ENCODE measurements at regions not wholly inside any gene's neighbourhood (a gene's known extent, or its start where the extent isn't known, plus 50 kb on each side); places are given as distances from the start of the nearest gene placed in this dataset.

DNA sequence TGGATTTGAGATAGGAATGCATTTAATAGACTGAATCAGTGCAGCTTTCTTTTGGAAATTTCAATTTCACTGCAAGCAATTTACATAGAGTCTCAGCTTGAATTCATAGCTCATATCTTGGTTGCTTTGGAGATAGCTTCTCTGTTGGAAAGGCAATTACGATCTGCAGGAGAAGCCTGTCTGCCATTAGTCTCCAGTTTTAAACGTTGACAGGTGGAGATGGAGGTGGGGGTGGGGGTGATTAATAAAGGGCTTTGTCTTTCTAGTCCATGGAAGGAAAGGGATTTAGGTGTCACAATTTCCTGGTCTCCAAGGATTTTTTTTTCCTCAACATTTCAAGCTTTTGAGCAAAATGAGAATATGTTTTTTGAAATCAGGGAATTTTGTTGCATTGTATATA lies 184.7 kb downstream of the CARTPT start:
- H3K4me3 ChIP-seq (ENCODE audit: low read depth, low read length) = no peak overlapping the region
- TF ChIP-seq, protein P1, sequence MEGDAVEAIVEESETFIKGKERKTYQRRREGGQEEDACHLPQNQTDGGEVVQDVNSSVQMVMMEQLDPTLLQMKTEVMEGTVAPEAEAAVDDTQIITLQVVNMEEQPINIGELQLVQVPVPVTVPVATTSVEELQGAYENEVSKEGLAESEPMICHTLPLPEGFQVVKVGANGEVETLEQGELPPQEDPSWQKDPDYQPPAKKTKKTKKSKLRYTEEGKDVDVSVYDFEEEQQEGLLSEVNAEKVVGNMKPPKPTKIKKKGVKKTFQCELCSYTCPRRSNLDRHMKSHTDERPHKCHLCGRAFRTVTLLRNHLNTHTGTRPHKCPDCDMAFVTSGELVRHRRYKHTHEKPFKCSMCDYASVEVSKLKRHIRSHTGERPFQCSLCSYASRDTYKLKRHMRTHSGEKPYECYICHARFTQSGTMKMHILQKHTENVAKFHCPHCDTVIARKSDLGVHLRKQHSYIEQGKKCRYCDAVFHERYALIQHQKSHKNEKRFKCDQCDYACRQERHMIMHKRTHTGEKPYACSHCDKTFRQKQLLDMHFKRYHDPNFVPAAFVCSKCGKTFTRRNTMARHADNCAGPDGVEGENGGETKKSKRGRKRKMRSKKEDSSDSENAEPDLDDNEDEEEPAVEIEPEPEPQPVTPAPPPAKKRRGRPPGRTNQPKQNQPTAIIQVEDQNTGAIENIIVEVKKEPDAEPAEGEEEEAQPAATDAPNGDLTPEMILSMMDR (IDR thresholded peaks at IDR 0.05; ENCODE audit: low read depth, low read length) = no peak

DNA sequence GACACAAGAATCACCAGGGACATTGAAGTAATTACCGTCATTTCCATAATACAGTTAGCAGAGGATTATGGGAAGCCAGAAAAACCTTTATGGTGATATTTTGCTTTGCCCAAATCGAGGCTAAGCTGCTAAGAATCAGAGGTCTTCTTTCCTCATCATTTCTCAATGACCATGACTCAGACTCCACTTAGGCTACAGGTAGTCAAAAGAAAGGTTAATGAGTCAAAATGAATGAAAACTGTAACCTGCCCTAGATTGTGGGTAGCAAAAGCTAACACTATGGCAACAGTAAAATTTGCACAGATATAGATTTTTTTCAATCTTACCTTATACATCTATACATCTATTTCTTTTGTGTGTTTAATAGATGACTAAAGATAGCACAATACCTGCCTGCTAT lies 185.8 kb downstream of the CARTPT start:
- H3K4me3 ChIP-seq (ENCODE audit: low read depth, low read length) = no peak overlapping the region
- TF ChIP-seq, protein P1 (IDR thresholded peaks at IDR 0.05; ENCODE audit: low read depth, low read length) = no peak

DNA sequence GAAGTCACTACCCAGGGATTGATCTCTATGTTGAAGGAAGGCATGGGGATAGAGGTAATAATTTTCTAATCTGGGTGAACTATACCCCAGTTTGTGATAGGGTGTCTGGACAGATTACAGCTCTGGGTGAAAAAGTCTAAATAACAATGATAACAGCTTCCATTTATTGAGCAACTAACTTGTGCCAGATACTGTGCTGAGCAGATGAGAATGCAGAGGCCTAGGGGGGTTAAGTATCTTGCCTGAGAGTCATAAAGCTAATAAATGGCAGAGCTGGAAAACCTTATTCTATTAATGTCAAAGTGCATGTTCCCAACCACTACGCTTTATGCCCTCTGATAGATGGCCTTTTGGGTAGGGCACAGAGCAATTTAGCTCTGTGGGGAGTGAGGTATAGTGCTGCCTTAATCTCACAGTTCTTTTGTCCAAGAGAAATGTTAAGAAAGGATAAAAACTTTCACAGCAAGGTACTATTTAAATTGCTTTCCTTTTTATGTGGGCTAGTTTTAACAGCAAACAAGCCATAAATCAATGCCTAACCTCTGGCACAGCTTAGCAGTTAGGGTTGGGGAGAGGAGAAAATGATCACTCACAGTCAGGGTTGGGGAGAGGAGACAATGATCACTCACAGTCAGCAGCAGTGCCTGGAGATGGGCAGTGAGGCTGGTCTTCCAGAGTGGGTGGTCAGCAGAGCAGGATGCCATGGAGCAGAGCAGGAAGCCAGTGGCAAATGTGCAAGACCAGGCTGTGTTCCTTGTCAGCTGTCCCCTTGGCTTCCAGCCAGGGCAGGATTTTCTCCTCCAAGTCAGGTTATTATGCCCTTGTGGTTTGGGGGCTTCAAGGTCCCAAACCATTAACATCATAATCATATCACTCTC lies 187.0 kb downstream of the CARTPT start:
- H3K4me3 ChIP-seq (ENCODE audit: low read depth, low read length) = no peak overlapping the region
- TF ChIP-seq, protein P1 (IDR thresholded peaks at IDR 0.05; ENCODE audit: low read depth, low read length) = no peak

DNA sequence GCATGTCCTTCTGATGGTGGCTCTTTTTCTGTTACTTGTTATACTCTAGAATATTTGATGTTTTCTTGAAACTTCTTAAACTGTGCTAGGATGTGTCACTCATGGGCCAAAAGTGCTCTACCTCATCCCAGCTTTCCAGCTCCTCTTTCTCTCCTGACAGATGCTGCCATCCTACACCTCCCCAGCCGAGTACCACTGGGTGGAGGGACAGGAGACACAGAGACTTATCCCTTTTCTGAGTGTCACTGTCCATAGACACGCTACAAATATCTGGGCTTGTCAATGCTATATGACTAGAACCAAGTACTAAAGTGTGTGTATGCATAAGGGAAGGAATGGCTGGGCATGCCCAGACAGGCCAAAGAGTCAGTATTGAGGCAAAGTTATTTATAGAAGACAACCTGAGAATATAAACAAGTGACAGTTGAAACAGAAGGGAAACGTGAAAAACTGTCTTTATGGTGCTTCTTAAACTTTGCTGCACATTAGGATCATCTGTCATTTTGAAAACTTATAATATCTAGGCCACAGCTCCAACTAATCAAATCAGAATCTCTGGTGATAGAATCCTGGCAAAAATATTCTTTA lies 188.0 kb downstream of the CARTPT start:
- TF ChIP-seq, protein P1 (IDR thresholded peaks at IDR 0.05; ENCODE audit: low read depth, low read length) = no peak
- H3K4me3 ChIP-seq (ENCODE audit: low read depth, low read length) = no peak overlapping the region

DNA sequence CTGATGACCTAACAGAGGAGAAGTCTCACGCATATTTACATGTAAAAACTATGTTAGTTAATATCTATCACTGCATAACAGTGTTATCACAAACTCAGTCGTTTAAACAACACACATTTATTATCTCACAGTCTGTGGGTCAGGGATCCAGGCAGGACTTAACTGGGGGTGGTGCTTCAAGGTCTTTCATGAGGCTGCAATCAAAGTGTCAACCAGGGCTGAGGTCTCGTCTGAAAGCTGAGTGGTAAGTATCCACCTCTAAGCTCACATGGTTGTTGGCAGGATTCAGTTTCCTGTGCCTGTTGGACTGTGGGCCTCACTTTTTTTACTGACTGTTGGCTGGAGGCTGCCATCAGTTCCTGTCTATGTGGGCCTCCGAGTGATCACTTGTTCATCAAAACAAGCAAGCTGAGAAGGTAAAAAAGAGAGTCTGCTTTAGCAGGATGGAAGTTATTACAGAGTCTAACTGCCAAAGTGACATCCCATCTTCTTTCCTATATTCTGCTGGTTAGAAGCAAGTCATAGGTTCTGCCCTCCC lies 188.6 kb downstream of the CARTPT start:
- no peak overlapping the region for H3K4me3 ChIP-seq (ENCODE audit: low read depth, low read length)
- TF ChIP-seq, protein P1 (IDR thresholded peaks at IDR 0.05; ENCODE audit: low read depth, low read length) = no peak

DNA sequence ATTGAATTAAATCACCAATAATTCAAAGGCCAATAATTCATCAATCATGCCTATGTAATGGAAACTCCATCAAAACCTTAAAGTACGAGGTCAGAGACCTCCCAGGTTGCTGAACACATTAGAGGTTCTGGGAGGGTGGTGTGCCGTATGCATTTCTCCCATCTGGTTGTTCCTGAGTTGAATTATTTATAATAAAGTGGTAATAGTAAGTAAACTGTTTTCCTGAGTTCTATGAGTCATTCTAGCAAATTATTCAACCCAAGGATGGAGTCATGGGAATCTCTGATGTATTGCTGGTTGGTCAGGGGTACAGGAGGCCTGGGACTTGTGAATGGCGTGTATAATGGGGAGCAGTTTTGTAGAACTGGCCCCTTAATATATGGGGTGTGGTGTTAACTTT lies 191.7 kb downstream of the CARTPT start:
- TF ChIP-seq, protein P1 (IDR thresholded peaks at IDR 0.05; ENCODE audit: low read depth, low read length) = no peak
- H3K4me3 ChIP-seq (ENCODE audit: low read depth, low read length) = no peak overlapping the region

DNA sequence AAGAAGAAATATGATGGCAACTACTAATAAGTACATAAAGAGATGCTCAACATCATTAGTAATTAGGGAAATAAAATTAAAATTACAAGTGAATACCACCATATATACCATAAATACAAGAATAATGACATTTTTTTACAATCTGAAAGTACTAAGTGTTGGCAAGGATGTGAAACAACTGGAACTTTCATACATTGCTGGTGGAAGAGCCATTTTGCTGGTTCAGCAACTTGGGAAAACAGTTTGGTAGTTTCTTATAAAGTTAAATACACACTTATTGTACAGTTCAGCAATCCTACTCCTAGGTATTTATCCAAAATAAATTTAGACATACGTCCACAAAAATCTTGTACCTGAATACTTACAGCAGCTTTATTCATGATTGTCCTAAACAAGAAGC lies 192.9 kb downstream of the CARTPT start:
- TF ChIP-seq, protein P1 (IDR thresholded peaks at IDR 0.05; ENCODE audit: low read depth, low read length) = no peak

More for the DNA sequence above, 192.9 kb downstream of the CARTPT start:
- no peak overlapping the region for H3K4me3 ChIP-seq (ENCODE audit: low read depth, low read length)
